ENCODE measurements at regions not wholly inside any gene's neighbourhood (a gene's known extent, or its start where the extent isn't known, plus 50 kb on each side); places are given as distances from the start of the nearest gene placed in this dataset.

DNA sequence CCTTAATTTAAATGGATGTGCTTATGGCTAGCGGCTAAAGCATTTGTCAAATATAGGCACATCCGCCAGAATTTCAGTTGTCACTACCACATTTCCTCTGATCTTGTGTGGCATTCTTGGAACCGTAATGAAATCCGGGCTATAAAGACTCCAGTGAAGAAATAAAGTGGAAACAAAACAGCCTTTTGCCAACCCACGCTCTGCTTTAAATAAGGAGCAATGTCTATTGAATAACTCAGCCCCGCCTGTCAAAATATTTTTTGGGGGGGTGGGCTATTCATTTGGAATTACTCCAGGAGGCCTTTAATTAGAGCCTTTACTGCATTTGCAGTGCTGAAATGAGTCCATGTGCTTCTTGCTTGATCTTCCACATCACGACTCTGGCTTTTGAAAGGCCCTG is 179.6 kb upstream of the RPH3A start:
- TF ChIP-seq, protein P1, sequence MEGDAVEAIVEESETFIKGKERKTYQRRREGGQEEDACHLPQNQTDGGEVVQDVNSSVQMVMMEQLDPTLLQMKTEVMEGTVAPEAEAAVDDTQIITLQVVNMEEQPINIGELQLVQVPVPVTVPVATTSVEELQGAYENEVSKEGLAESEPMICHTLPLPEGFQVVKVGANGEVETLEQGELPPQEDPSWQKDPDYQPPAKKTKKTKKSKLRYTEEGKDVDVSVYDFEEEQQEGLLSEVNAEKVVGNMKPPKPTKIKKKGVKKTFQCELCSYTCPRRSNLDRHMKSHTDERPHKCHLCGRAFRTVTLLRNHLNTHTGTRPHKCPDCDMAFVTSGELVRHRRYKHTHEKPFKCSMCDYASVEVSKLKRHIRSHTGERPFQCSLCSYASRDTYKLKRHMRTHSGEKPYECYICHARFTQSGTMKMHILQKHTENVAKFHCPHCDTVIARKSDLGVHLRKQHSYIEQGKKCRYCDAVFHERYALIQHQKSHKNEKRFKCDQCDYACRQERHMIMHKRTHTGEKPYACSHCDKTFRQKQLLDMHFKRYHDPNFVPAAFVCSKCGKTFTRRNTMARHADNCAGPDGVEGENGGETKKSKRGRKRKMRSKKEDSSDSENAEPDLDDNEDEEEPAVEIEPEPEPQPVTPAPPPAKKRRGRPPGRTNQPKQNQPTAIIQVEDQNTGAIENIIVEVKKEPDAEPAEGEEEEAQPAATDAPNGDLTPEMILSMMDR (IDR thresholded peaks at IDR 0.05; ENCODE audit: insufficient read depth, low read length), result no peak
- TF ChIP-seq, protein P2, sequence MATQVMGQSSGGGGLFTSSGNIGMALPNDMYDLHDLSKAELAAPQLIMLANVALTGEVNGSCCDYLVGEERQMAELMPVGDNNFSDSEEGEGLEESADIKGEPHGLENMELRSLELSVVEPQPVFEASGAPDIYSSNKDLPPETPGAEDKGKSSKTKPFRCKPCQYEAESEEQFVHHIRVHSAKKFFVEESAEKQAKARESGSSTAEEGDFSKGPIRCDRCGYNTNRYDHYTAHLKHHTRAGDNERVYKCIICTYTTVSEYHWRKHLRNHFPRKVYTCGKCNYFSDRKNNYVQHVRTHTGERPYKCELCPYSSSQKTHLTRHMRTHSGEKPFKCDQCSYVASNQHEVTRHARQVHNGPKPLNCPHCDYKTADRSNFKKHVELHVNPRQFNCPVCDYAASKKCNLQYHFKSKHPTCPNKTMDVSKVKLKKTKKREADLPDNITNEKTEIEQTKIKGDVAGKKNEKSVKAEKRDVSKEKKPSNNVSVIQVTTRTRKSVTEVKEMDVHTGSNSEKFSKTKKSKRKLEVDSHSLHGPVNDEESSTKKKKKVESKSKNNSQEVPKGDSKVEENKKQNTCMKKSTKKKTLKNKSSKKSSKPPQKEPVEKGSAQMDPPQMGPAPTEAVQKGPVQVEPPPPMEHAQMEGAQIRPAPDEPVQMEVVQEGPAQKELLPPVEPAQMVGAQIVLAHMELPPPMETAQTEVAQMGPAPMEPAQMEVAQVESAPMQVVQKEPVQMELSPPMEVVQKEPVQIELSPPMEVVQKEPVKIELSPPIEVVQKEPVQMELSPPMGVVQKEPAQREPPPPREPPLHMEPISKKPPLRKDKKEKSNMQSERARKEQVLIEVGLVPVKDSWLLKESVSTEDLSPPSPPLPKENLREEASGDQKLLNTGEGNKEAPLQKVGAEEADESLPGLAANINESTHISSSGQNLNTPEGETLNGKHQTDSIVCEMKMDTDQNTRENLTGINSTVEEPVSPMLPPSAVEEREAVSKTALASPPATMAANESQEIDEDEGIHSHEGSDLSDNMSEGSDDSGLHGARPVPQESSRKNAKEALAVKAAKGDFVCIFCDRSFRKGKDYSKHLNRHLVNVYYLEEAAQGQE (IDR thresholded peaks at IDR 0.05; ENCODE audit: insufficient replicate concordance, low read depth), result no peak
- TF ChIP-seq POLR2AphosphoS5 (IDR thresholded peaks at IDR 0.05; ENCODE audit: low read depth), result no peak
- TF ChIP-seq GABPA (IDR thresholded peaks at IDR 0.05; ENCODE audit: low read depth), result no peak
- no peak for TF ChIP-seq SPI1 (IDR thresholded peaks at IDR 0.05; ENCODE audit: borderline replicate concordance, low read depth)
